SK-N-SH (cell line): ENCODE measurements at regions not wholly inside any gene's neighbourhood (a gene's known extent, or its start where the extent isn't known, plus 50 kb on each side); places are given as distances from the start of the nearest gene placed in this dataset.

Experiments used
- CTCF ChIA-PET: fragments of 300-600, 350-600 bp; formaldehyde crosslinking; extraction: SDS; loops from one replicate; lab custom pipeline; 2021; lab: Yijun Ruan, JAX
- POLR2A ChIA-PET: fragments of 350-600 bp; sonication (Branson Sonifier 250); formaldehyde crosslinking; extraction: SDS; loops from one replicate; lab custom pipeline; 2020; ENCODE audit warnings: antibody characterized with exemption, inconsistent platforms; lab: Yijun Ruan, JAX
- DNase-seq: peaks from one replicate; pipeline ENCODE4 v3.0.0; 2012
- H2AFZ ChIP-seq: fragments of 200-600 bp; sonication (generic); 2 replicates; pipeline ENCODE4 v1.8.1; 2016; ENCODE audit warnings: antibody characterized with exemption, mild to moderate bottlenecking, low read depth
- H3F3A ChIP-seq: fragments of 200-600 bp; sonication (generic); replicated peaks from 2 replicates; pipeline ENCODE3; 2016; ENCODE audit warnings: antibody characterized with exemption, mild to moderate bottlenecking; ENCODE audit not compliant: insufficient read depth
- H3K27ac ChIP-seq, 2 experiments: fragments of 200-500 bp in 1 of 2; fragments of 200-600 bp in 1 of 2; sonication (Bioruptor generic) in 1 of 2; sonication (generic), shearing (Covaris generic) in 1 of 2; 2 replicates each; pipeline versions ENCODE4 v1.5.1 to v1.6.1; 2014 to 2016; ENCODE audit warnings: low read depth in 2 of 2, inconsistent platforms in 1 of 2, low read length in 1 of 2, mild to moderate bottlenecking in 1 of 2, mixed read lengths in 1 of 2
- H3K27me3 ChIP-seq: fragments of 200-600 bp; sonication (generic), shearing (Covaris generic); 2 replicates; pipeline ENCODE4 v1.6.1; 2016; ENCODE audit warnings: mixed run types; ENCODE audit not compliant: insufficient read depth
- H3K36me3 ChIP-seq, 2 experiments: fragments of 200-500 bp in 1 of 2; fragments of 200-600 bp in 1 of 2; sonication (Bioruptor generic) in 1 of 2; sonication (generic) in 1 of 2; replicated peaks in 1 of 2; 2 replicates each; pipeline versions ENCODE3 to v1.5.1; 2014 to 2016; ENCODE audit warnings: low read length in 1 of 2, mild to moderate bottlenecking in 1 of 2; ENCODE audit not compliant: insufficient read depth in 2 of 2, control insufficient read depth in 1 of 2
- H3K4me1 ChIP-seq, 2 experiments: fragments of 200-500 bp in 1 of 2; fragments of 200-600 bp in 1 of 2; sonication (Bioruptor generic) in 1 of 2; sonication (generic), shearing (Covaris generic) in 1 of 2; 2 replicates each; pipeline versions ENCODE4 v1.5.1 to v1.6.1; 2014 to 2016; ENCODE audit warnings: low read depth in 1 of 2, low read length in 1 of 2, mixed run types in 1 of 2; ENCODE audit not compliant: insufficient read depth in 2 of 2, control insufficient read depth in 1 of 2
- H3K4me2 ChIP-seq: fragments of 200-600 bp; sonication (generic), shearing (Covaris generic); 2 replicates; pipeline ENCODE4 v1.6.1; 2017; ENCODE audit warnings: mixed run types
- H3K4me3 ChIP-seq, 2 experiments: fragments of 200-500 bp in 1 of 2; fragments of 200-600 bp in 1 of 2; sonication (Bioruptor generic) in 1 of 2; sonication (generic), shearing (Covaris generic) in 1 of 2; 2 replicates each; pipeline versions ENCODE4 v1.5.1 to v1.8.1; 2014 to 2016; ENCODE audit warnings: low read depth in 2 of 2, inconsistent platforms in 1 of 2, low read length in 1 of 2, mild to moderate bottlenecking in 1 of 2, mixed read lengths in 1 of 2, moderate library complexity in 1 of 2
- H3K79me2 ChIP-seq: fragments of 200-600 bp; sonication (generic); 2 replicates; pipeline ENCODE4 v1.8.1; 2017; ENCODE audit warnings: mild to moderate bottlenecking; ENCODE audit not compliant: insufficient read depth
- H3K9ac ChIP-seq: fragments of 200-600 bp; sonication (generic); 2 replicates; pipeline ENCODE4 v1.6.1; 2017; ENCODE audit warnings: mixed run types
- H3K9me2 ChIP-seq: fragments of 200-600 bp; sonication (generic); 2 replicates; pipeline ENCODE4 v1.6.1; 2017; ENCODE audit warnings: mixed run types
- H3K9me3 ChIP-seq: fragments of 200-600 bp; sonication (generic); 2 replicates; pipeline ENCODE4 v1.6.1; 2017; ENCODE audit warnings: mixed run types, mild to moderate bottlenecking, moderate library complexity
- H4K20me1 ChIP-seq: fragments of 200-600 bp; sonication (generic); 2 replicates; pipeline ENCODE4 v1.6.1; 2017; ENCODE audit warnings: mild to moderate bottlenecking, mixed run types; ENCODE audit not compliant: insufficient read depth
- EP300 ChIP-seq, 2 experiments: IDR thresholded peaks; 2 replicates each; pipeline versions ENCODE4 v1.4.0 to v1.6.1; 2012; ENCODE audit warnings: borderline replicate concordance in 1 of 2, low read depth in 1 of 2, low read length in 1 of 2
- FOSL2 ChIP-seq: IDR thresholded peaks from 2 replicates; pipeline ENCODE4 v1.4.0; 2012; ENCODE audit warnings: low read depth, mild to moderate bottlenecking, moderate library complexity, borderline replicate concordance
- FOXM1 ChIP-seq: IDR thresholded peaks from 2 replicates; pipeline ENCODE4 v1.4.0; 2012; ENCODE audit warnings: low read depth, mild to moderate bottlenecking
- GABPA ChIP-seq: IDR thresholded peaks from 2 replicates; pipeline ENCODE4 v1.4.0; 2012; ENCODE audit warnings: low read depth, mild to moderate bottlenecking
- IRF3 ChIP-seq: fragments of 150-350 bp; IDR thresholded peaks from 2 replicates; pipeline ENCODE4 v1.6.1; 2016; ENCODE audit warnings: mild to moderate bottlenecking, low read depth, low read length
- JUND ChIP-seq: IDR thresholded peaks from 2 replicates; pipeline ENCODE4 v1.4.0; 2012
- MXI1 ChIP-seq: IDR thresholded peaks from 2 replicates; pipeline ENCODE4 v1.6.1; 2012; ENCODE audit warnings: mild to moderate bottlenecking, low read depth, low read length, improper control_type of control experiment
- PBX3 ChIP-seq: IDR thresholded peaks from 2 replicates; pipeline ENCODE4; 2012
- POLR2AphosphoS5 ChIP-seq: IDR thresholded peaks from 2 replicates; pipeline ENCODE4 v1.6.1; 2012; ENCODE audit warnings: low read depth, low read length
- RAD21 ChIP-seq: IDR thresholded peaks from 2 replicates; pipeline ENCODE4 v1.6.1; 2012; ENCODE audit warnings: mild to moderate bottlenecking, low read length
- RXRA ChIP-seq: IDR thresholded peaks from 2 replicates; pipeline ENCODE4 v1.4.0; 2012; ENCODE audit warnings: low read depth, mild to moderate bottlenecking, borderline replicate concordance
- SIN3A ChIP-seq: IDR thresholded peaks from 2 replicates; pipeline ENCODE4 v1.6.1; 2012; ENCODE audit warnings: low read depth, mild to moderate bottlenecking, low read length, moderate library complexity, borderline replicate concordance
- TAF1 ChIP-seq: IDR thresholded peaks from 2 replicates; pipeline ENCODE4 v1.6.1; 2012; ENCODE audit warnings: low read depth, mild to moderate bottlenecking, low read length, moderate library complexity, borderline replicate concordance
- TEAD4 ChIP-seq: IDR thresholded peaks from 2 replicates; pipeline ENCODE4 v1.4.0; 2012; ENCODE audit warnings: mild to moderate bottlenecking, borderline replicate concordance; ENCODE audit not compliant: insufficient read depth
- USF2 ChIP-seq: fragments of 150-350 bp; IDR thresholded peaks from 2 replicates; pipeline ENCODE4 v1.6.1; 2017; ENCODE audit warnings: antibody characterized with exemption, low read length, low read depth, borderline replicate concordance
- WGBS: methylation state at CpG from one replicate; pipeline ENCODE4 v1.1.6; 2017; ENCODE audit warnings: low lambda C conversion rate; 5-methylcytosine and 5-hydroxymethylcytosine counted together
- TF ChIP-seq, protein P1 (sequence below): IDR thresholded peaks from 2 replicates; pipeline ENCODE4 v1.4.0; 2012; ENCODE audit warnings: low read depth, borderline replicate concordance
- TF ChIP-seq, protein P2 (sequence below): fragments of 200-600 bp; sonication (generic); IDR thresholded peaks from 2 replicates; pipeline ENCODE4 v1.6.1; 2017; ENCODE audit warnings: antibody characterized with exemption, mild to moderate bottlenecking, moderate library complexity

GRCh38 chr5:163730206-163730756 lies 224.9 kb downstream of the MAT2B start (continued):
- TF ChIP-seq, protein P1, sequence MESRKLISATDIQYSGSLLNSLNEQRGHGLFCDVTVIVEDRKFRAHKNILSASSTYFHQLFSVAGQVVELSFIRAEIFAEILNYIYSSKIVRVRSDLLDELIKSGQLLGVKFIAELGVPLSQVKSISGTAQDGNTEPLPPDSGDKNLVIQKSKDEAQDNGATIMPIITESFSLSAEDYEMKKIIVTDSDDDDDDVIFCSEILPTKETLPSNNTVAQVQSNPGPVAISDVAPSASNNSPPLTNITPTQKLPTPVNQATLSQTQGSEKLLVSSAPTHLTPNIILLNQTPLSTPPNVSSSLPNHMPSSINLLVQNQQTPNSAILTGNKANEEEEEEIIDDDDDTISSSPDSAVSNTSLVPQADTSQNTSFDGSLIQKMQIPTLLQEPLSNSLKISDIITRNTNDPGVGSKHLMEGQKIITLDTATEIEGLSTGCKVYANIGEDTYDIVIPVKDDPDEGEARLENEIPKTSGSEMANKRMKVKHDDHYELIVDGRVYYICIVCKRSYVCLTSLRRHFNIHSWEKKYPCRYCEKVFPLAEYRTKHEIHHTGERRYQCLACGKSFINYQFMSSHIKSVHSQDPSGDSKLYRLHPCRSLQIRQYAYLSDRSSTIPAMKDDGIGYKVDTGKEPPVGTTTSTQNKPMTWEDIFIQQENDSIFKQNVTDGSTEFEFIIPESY, result no peak
- no peak for TF ChIP-seq EP300 (IDR thresholded peaks at IDR 0.05; ENCODE audit: borderline replicate concordance in 1 of 2, low read depth in 1 of 2, low read length in 1 of 2)
- no peak for TF ChIP-seq FOXM1
- no peak for TF ChIP-seq PBX3

GRCh38 chr5:163731256-163731655 lies 225.8 kb downstream of the MAT2B start:
- H3K27ac ChIP-seq, result no peak overlapping the region
- no peaks in the 10 kb centered on the region for H3K79me2 ChIP-seq
- no peak for TF ChIP-seq GABPA
- no peak for TF ChIP-seq TEAD4
- no peak for TF ChIP-seq TAF1
- TF ChIP-seq POLR2AphosphoS5, result no peak
- no peak for TF ChIP-seq IRF3
- no peak for TF ChIP-seq JUND
- ChIA-PET CTCF (no interaction called here), POLR2A (no interaction called here)
- H3K4me1 ChIP-seq, result no peaks in the 10 kb centered on the region
- DNase-seq, result no peak
- no peaks in the 10 kb centered on the region for H3F3A ChIP-seq
- no peaks in the 10 kb centered on the region for H3K9me3 ChIP-seq
- no peak overlapping the region for H3K9ac ChIP-seq
- H3K9me2 ChIP-seq, result no peaks in the 10 kb centered on the region
- H4K20me1 ChIP-seq, result no peaks in the 10 kb centered on the region
- H3K36me3 ChIP-seq, result no peaks in the 10 kb centered on the region
- H2AFZ ChIP-seq, result no peak overlapping the region
- no peaks in the 10 kb centered on the region for H3K27me3 ChIP-seq
- no peak overlapping the region for H3K4me3 ChIP-seq
- H3K4me2 ChIP-seq, result no peak overlapping the region
- WGBS, result 68% methylated on average over 2 of the region's 2 CpGs

- H4K20me1 ChIP-seq, result no peaks in the 10 kb centered on the region
- no peaks in the 10 kb centered on the region for H3K9me2 ChIP-seq
- no peak overlapping the region for H2AFZ ChIP-seq
- TF ChIP-seq, protein P2, sequence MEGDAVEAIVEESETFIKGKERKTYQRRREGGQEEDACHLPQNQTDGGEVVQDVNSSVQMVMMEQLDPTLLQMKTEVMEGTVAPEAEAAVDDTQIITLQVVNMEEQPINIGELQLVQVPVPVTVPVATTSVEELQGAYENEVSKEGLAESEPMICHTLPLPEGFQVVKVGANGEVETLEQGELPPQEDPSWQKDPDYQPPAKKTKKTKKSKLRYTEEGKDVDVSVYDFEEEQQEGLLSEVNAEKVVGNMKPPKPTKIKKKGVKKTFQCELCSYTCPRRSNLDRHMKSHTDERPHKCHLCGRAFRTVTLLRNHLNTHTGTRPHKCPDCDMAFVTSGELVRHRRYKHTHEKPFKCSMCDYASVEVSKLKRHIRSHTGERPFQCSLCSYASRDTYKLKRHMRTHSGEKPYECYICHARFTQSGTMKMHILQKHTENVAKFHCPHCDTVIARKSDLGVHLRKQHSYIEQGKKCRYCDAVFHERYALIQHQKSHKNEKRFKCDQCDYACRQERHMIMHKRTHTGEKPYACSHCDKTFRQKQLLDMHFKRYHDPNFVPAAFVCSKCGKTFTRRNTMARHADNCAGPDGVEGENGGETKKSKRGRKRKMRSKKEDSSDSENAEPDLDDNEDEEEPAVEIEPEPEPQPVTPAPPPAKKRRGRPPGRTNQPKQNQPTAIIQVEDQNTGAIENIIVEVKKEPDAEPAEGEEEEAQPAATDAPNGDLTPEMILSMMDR, result no peak
- TF ChIP-seq MXI1 (no peak), FOSL2 (no peak), SIN3A (no peak), USF2 (no peak), RXRA (no peak), RAD21 (no peak)
- no peaks in the 10 kb centered on the region for H3K27me3 ChIP-seq
- H3K36me3 ChIP-seq, result no peaks in the 10 kb centered on the region
- no peak overlapping the region for H3K4me3 ChIP-seq
- ChIA-PET CTCF (no interaction called here), POLR2A (no interaction called here)
- H3K79me2 ChIP-seq, result no peaks in the 10 kb centered on the region
- no peaks in the 10 kb centered on the region for H3K9me3 ChIP-seq
- no peak for DNase-seq
- H3K4me1 ChIP-seq, result no peaks in the 10 kb centered on the region
- WGBS, result 59% methylated on average over 4 of the region's 4 CpGs
- H3K9ac ChIP-seq, result no peak overlapping the region
- H3K4me2 ChIP-seq, result no peak overlapping the region
- no peaks in the 10 kb centered on the region for H3F3A ChIP-seq
- no peak overlapping the region for H3K27ac ChIP-seq
These were observed 229.7 kb downstream of the MAT2B start for GRCh38 chr5:163735069-163735468.
